ENCODE measurements at regions not wholly inside any gene's neighbourhood (a gene's known extent, or its start where the extent isn't known, plus 50 kb on each side); places are given as distances from the start of the nearest gene placed in this dataset.

DNA sequence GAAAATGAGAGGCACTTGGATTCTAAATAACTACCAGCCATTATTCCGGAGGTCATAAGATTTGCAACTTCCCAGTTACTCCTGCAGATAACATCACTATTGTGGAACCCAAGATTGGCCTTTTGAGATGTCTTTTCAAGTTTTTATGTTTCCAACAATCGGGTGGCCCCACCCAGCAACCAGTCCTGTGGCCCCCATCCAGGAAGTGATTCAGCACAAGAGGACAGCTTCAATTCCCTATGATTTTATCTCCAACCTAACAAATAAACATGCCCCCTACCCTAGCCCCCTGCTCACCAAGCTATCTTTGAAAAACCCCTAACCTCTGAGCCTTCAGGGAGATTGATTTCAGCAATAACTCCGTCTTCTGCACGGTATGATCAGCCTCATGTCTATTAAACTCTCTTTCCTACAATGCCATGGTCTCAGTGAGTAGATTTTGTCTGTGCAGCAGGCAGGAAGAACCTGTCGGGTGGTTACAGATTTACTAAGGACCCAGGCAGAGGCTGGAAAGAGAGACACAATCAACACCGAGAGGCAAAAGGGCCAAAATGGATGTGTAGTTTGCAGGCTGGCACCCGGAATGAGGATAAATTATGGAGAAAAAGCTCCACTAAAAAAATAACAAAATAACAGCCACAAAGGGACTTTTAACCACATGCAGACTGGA lies 83.9 kb upstream of the UNC5B start:
- DNase-seq: no peak

DNA sequence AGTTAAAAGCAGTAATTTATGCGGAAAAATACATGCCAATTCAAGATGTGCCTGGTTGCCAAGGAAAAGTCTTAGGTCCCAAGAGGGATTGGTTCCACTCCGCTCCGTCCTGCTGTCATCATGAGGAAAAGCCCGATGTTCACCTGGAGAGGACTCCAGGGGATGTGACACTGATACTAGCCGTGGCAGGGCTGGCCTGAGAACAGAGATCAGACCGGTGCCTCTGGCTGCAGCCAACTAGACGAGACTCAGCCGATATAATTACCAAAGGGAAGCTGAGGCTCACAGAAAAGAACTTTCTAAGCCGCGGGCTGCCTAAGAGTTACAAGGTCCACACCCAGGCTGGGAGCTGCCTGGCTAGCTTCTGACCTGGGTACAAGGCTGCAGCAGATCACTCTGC lies 81.3 kb upstream of the UNC5B start:
- no peak for DNase-seq

DNA sequence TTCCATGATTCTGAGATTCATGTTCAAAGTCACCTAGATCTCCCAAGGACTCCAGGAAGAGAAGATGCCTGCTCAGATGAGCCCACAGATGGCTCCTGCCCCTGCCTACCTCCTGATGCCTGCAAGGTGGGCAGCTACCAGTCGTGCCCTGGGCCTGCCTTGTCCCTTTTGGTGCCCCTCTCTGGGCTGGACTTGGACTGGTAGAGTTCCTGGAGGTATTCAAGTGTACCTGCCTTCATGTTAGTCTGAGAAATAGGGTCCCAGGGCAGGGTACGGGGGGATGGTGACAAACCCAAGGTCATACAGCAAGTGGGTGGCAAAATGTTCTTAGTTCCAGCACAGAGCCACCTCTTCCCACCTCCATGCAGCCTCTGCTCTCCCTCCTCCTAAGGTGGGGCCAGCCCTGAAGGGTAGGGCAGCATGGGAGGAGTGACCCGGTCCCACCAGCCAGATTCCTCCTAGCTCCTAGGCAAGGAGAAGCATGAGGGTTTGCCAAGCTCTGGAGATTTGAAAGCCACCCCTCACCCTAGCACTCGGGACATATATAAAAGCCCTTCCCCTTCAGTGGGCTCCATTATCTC lies 80.8 kb upstream of the UNC5B start:
- no peak for DNase-seq

DNA sequence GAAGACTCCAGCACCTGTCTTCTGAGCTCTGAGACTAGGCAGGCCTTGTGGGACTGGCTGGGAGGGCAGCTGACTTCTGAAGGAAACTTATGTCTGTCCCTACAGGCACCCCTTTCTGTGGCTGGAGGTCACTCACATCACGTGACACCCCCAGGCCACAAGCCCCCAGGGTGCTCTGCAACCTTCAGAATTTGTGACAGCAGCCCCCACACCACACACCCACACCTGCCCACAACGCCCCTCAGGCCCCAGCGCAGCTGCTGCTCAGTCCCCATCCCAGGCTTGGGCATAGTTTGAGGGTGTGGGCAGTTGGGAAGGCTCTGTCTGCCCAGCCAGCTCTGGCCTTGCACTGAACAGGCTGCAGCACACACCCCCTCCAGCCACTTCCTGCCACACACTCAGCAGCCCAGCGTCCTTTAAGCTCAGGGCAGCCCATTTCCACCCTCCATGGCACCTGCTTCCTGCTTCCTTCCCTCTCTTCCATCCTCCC lies 80.0 kb upstream of the UNC5B start:
- DNase-seq: peak; percentile 1

DNA sequence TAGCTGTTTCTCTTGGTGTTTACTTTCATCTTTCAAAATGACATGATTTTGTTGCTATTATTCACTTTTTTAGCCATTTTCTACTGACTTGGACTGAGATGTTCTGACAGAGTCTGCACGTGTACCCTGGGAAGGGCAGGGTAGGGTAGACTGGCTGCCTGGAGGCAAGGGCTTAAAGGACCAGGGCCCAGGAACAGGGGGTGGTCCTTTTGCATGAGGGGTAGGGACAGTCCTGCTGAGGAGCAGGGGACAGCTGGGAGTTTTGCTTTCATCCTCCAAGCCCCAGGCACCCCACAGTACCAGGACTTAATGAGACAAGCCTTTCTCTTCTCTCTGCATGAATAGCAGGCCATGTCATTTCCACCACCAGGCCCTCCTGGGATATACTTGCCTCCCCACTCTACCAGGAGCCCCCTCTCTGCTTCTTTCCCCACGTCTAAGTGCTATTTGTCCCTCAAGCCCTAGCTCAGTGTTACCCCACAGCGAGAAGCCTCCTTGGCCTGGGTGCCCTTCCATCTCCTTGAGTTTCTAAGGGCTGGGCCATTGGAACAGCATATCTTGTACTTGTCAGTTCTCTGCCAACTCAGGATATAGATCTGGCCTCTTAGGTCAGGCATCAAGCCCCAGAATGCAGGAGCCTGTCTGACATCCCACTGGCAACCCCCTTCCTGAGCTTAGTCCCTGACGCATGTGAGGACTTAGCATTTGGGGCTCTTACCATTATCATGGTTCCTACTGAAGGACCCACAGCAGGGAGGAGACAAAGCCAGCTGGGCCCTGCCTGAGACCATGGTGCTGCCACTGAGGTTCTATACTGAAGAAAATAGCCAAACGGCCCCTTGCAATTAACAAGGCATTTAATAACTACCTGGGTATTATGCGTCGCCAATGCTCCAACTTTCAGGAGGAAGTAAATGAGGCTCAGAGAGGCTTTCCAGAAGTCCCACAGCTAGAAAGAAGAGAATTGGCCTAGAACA lies 78.4 kb upstream of the UNC5B start:
- no peak for DNase-seq

DNA sequence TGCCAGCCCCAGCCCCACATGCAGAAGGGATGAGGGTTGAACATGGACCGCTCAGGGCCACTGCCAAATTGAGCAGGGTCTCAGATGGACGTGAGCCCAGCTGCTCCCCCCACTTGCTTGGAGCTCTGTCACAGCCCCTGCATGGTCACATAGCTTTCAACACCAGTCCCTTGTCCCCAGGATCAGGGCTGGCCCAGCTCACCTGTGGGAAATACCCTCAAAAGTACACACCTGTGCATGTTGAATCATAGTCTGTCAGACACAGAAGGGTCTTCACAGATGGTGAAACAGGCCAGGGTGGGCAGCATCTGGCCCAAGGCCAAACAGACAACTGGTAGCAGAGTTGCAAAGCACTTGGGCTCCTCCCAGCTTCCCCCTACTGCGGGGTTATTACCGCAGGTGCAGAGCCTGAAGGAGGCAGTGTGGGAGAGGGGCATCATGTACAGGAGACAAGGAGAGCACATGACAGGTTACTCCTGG lies 77.6 kb upstream of the UNC5B start:
- no peak for DNase-seq

DNA sequence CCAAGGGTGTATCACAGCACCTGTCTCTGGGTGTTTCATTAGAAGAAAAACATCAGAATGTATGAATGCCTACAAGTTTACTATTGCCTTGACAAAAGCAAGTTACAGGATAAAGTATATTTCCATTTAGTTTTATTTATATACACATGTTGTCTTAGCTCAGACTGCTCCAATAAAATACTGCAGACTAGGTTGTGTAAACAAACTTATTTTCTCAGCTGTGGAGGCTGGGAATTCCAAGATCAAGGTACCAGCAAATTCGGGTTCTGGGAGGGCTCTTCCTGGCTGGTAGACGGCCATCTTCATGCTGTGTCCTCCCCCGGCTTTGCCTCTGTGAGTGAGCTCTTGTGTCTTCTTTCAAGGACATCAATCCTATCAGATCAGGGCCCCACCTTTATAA lies 77.1 kb upstream of the UNC5B start:
- DNase-seq: no peak

DNA sequence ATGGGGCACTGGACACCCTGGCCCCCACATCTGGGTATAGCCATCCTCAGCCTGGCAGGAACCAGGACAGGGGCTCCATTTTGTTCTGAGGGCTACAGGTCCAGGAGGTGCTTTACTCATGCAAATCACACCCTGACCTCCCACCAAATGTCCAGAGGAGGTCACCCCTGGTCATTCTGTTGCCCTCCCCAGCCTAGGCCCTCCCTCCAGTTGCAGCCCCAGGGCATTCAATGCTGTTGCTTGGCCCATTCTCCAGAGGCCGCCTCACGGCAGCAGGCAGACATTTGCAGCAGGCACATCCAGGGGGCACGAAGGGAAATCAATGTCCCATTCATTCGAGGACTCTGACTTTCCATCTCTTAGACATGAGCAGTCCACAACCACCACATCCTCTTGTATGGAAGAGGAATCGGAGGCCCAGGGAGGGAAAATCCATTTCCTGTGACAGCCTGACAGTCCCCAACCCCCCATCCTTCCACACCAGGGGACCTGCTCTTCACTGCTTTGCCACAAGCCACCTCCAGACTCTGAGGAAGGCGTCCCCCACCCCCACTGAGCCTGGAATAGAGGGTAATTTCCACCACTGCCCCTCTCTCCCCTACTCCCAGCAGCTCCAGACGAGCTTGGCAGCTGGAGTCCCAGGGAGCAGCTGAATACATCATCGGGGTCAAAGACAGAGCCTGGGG lies 76.2 kb upstream of the UNC5B start:
- no peak for DNase-seq

DNA sequence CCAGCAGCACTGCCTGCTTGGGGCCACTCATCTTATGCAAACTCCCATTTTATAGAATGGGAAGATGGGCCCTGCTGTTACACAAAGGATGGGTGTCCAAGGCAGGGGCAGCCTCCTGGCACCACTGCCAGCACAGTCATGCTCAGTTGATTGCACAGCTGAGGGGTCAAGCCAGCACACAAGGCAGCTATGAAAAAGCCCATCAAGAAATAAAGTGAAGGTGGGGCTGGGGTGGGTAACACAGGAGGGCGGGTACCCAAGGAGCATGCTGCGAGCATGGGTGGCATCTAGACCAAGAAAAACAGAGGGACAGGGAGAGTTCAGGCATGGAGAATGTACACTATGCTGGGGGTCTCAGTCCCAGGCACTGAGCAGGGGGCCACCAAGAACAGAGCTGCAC lies 74.7 kb upstream of the UNC5B start:
- no peak for DNase-seq

DNA sequence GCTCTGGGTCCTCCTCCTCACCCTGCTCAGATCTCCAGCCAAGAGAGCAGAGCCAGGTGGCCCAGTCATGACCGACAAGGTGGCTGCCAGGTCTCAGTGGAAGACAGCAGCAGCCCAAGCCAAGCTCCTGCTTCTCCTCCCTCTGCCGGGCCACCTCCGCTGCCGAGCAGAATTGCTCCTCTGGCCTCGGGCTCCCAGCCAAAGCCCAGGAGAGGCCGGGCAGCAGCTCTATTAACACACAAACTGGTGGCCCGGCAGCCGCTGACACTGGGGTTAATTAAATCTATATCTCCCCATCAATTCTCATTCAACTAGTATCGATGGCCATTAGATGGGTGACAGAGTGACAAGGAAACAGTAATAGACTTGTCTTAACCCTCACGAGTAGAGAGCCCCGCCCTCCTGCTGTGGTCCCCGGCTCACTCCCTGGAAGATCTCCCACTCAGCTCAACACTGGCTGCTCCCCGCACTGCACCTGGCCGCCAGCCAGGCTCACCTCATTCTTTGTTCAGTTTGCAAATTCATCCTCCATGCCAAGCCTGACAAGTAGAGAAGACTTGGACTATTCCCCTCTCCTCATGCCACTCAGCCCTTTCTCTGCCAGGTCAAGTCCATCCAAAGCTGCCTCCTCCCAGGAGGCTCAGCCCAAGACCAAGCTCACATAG lies 74.1 kb upstream of the UNC5B start:
- no peak for DNase-seq

DNA sequence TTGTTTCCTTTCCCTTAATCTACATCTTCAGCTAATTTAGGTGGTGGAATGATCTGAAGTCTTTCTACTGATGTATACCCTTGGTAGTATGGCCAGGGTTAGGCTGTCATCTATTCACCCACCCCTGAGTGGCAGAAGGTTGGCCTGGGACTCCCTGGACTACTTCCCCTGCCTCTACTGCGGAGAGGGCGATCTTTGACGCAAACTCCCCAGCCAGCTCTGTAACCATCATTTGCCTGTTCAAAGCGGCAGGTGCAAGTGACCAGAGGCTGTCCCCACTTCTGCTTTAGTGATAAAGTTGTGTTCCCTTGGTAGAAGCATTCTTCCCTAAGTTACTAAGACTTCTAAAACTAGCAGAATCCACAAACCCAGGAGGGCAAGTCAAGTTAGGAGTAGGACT lies 70.8 kb upstream of the UNC5B start:
- DNase-seq: peak; percentile 18

DNA sequence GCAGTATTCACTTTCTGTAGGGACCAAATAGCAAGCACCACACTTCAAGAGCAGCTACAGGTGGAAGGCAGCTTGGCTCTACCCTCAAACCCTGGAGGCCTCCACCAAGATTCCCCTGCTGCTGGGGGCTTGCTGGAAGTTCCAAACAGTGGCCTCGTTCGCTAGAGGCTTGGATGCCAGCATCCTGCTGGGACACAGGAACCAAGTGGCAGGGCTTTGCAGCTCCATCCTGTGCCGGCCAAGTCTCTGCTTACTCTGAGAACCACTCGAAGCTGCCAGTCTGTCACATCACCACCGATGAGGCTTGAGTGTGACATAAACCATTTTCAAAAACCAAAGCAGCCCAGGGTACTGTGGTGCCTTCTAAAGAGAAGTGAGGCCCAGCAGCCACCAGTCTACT lies 69.2 kb upstream of the UNC5B start:
- DNase-seq: no peak

DNA sequence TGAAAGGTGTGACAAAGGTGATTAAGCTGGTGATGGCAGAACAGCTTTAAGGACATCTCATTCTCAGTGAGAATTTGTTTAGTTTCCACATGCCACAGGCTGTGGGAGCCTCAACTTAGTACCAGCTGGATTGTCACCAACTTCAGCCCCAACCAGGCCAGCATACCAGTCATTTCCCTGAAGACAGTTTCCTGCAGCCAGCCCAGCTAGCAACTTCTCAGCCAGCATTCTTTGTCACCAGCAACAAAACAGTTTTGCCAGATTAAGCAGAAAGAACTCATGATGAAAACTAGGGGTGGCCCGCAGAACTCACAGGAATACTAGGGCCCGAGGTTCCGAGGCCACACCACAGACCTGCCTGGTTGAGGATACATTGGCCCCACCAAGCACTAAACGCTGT lies 68.8 kb upstream of the UNC5B start:
- no peak for DNase-seq

DNA sequence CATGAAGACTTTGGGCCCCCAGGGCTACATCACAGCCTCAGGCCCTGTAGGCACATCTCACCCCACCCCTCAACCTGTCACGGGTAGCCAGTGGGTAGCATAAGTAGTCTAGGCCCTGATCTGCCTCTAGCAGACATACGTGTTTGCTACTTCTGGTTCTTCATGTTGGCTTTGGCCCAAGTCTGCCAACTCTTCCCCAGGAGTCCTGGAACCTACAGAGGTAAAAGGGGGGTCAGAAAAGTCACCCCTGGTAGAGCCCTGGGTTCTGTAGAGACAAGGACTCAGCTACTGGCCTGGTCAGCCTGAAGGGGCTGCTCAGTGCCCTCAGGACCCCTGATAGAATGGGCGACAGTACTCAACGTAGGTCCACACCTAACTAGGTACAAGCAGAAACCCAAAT lies 67.5 kb upstream of the UNC5B start:
- no peak for DNase-seq

DNA sequence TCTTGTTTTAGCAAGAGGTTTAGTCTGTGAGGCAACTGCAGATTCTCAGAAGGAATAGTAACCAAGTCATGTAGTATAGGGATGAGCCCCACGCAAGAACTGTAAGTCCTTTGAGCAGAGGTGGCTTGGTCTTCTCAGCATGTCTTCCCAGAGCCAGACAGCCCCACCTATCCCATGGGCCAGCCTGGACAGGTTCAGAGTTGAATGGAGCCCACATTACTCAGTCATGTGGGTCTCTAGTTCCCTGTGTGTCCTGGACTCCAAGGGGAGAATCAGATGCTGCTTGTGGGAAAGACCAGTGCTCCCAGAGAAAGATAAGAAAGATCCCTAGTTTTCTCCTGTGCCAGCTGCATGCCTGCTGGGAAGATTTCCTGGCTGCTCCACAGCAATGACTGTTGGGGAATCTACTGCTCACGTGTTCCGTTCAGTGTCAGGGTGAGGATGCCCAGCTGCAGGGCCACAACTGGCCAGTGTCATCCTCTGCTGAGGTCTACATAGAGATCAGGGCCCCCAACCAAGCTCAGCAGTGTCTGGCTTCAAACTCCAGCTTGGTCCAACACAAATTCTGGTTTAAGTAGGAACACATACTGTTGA lies 66.9 kb upstream of the UNC5B start:
- no peak for DNase-seq

DNA sequence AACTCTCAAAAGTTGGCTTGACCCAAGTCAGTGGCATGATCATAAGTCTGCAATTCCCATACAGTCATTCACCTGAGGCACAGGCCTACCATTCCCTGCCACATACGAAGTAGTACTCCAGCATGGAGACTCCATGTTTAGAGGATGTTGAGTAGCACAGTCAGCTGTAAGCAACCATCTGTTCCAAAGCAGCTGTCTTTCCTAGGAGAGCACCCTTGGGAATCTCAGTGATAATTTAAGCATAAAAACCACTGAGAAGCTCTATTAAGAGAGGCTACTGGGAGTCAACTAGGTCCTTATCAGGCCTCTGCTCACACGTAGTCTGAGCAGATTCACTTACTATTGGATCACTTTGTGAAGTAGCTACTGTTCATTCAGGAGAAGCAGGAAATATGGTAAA lies 61.6 kb upstream of the UNC5B start:
- no peak for DNase-seq

DNA sequence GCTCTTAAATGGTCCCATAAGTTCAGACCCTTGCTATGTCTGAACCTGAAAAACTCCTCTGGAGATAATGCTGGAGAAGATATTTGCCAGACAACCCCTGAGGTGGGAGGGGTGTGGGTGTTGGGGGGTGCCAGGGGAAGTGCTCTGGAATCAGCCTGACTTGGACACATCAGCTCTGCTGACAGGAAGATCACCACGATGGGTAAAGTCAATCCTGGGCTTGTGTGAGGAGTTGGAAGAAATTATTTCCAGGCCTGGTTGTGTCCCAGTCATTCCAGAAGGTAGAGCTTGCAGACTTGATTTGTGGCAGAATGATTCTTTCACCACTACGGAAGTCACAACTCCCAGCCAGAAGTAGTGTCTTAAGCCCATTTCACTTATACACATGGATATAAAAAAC lies 60.3 kb upstream of the UNC5B start:
- no peak for DNase-seq

DNA sequence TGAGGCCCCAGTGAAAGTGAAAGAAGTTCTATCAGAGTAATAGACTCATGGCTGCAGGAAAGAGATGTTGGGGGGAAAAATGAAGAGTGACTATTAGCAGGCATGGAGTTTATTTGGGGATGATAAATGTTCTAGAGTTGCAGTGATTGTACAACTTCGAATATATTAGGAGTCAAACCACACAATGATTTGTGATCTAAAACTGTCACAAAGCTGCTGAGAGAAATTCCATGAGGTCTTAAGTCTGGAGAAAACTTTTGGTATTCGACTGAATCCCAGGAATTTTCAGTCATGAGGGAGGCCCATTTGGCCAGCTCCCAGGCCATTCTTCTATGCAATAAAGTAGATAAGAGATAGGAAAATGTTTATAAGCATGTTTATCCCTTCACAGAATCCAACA lies 55.9 kb upstream of the UNC5B start:
- no peak for DNase-seq

DNA sequence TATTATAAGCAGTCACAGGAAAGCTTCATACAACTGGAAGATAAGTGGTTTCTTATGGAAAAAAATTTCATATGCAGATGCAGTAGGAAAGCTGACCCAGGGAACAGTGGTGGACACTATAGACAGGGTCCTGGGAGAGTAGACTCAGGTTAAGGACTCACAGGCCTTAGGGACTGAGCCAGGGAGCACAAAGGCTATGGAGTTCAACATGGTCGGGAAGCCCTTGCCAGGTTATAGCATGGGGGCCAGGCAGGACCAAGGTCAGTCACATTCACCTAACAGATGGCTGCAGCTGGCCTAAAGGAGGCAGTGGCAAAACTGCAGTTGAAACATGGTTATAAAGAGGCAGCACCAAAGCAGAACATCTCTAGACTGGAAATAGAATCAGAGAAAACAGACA lies 54.9 kb upstream of the UNC5B start:
- DNase-seq: no peak

DNA sequence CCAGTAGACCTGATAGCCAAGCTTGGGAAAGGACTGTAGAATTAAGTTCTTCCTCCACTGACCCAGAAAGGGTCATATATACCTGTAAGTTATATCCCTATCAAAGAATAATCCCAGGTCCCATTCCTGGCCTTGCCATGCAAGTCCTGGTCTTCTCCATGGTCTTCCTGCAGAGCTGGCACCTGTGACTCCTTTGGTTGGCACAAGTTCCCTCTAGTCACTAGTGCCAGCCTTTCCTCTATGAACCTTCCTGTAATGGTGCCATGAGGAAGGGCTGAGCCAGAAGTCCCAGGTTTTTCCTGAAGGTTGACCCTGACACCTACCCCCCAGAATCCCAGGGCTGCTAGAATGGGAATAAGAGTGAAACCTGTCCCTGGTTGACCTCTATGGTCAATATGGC lies 54.1 kb upstream of the UNC5B start:
- no peak for DNase-seq

DNA sequence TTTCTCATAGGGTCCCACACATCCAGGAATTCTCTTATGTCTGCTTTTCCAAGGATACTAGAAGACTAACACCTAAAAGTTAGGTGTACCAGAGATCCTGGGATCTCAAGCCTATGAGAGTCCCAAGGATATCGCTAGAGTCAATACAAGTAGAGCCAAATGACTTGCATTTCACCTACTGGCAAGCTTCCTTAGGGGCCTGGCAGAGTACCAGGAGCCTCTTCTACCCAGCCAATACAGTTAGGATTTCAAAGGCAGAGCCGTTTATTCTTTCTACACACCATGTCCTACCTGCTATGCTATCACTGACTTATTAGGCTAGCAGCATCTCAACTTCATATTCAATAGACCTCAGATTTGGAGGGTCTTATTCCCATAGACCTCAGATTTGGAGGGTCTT lies 53.5 kb upstream of the UNC5B start:
- DNase-seq: no peak

DNA sequence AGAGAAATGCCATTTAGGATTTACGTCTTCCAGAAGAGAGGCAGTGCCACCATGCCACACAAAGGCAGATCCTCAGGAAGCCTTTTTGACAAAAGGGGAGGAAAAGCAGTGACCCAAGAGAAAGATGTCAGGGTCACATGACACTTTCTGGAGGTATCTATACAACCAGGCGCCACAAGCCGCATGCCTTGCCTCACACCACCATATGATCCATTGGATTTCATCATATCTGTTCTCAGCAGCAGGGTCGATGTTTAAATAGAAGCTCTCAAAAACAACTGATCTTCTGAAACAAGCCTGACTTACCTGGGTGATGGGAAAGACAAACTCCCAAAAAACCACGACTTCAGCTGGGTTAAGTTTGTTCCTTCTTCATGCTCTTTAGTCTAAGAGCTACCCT lies 52.5 kb upstream of the UNC5B start:
- DNase-seq: peak; percentile 18
